ENCODE measurements at regions not wholly inside any gene's neighbourhood (a gene's known extent, or its start where the extent isn't known, plus 50 kb on each side); places are given as distances from the start of the nearest gene placed in this dataset.

GRCh38 chr12:60311940-60312339 lies 716.1 kb downstream of the SLC16A7 start:
- H3K27ac ChIP-seq, result no peak overlapping the region
- no peak for TF ChIP-seq CTCF (IDR thresholded peaks at IDR 0.05)
- ATAC-seq (ENCODE audit: insufficient number of reproducible peaks, low FRiP score, low read depth), result no peak
- no peaks in the 10 kb centered on the region for H3K27me3 ChIP-seq (replicated peaks; ENCODE audit: insufficient read depth)
- DNase-seq (ENCODE audit: low spot score), result no peak
- H3K36me3 ChIP-seq, result no peaks in the 10 kb centered on the region
- H3K4me1 ChIP-seq (ENCODE audit: control insufficient read depth in 1 of 2, low read depth in 2 of 2), result no peaks in the 10 kb centered on the region
- H3K4me3 ChIP-seq, result no peak overlapping the region
- H3K9me3 ChIP-seq, result no peaks in the 10 kb centered on the region

GRCh38 chr12:60317361-60317760 lies 721.5 kb downstream of the SLC16A7 start:
- no peaks in the 10 kb centered on the region for H3K4me1 ChIP-seq (ENCODE audit: control insufficient read depth in 1 of 2, low read depth in 2 of 2)
- no peaks in the 10 kb centered on the region for H3K27me3 ChIP-seq (replicated peaks; ENCODE audit: insufficient read depth)
- no peak overlapping the region for H3K27ac ChIP-seq
- H3K4me3 ChIP-seq, result no peak overlapping the region
- no peak for ATAC-seq (ENCODE audit: insufficient number of reproducible peaks, low FRiP score, low read depth)
- H3K9me3 ChIP-seq, result no peaks in the 10 kb centered on the region
- H3K36me3 ChIP-seq, result no peaks in the 10 kb centered on the region
- DNase-seq (ENCODE audit: low spot score), result no peak
- TF ChIP-seq CTCF (IDR thresholded peaks at IDR 0.05), result no peak

GRCh38 chr12:60324746-60325145 lies 728.9 kb downstream of the SLC16A7 start:
- no peak for ATAC-seq (ENCODE audit: insufficient number of reproducible peaks, low FRiP score, low read depth)
- no peak for TF ChIP-seq CTCF (IDR thresholded peaks at IDR 0.05)
- H3K4me3 ChIP-seq, result no peak overlapping the region
- H3K9me3 ChIP-seq, result no peaks in the 10 kb centered on the region
- no peaks in the 10 kb centered on the region for H3K27me3 ChIP-seq (replicated peaks; ENCODE audit: insufficient read depth)
- DNase-seq (ENCODE audit: low spot score), result no peak
- H3K27ac ChIP-seq, result no peak overlapping the region
- no peaks in the 10 kb centered on the region for H3K36me3 ChIP-seq
- H3K4me1 ChIP-seq (ENCODE audit: control insufficient read depth in 1 of 2, low read depth in 2 of 2), result no peaks in the 10 kb centered on the region

- H3K36me3 ChIP-seq, result no peaks in the 10 kb centered on the region
- ATAC-seq (ENCODE audit: insufficient number of reproducible peaks, low FRiP score, low read depth), result no peak
- H3K9me3 ChIP-seq, result no peaks in the 10 kb centered on the region
- H3K27me3 ChIP-seq (replicated peaks; ENCODE audit: insufficient read depth), result no peaks in the 10 kb centered on the region
- no peak overlapping the region for H3K4me3 ChIP-seq
- TF ChIP-seq CTCF (IDR thresholded peaks at IDR 0.05), result no peak
- DNase-seq (ENCODE audit: low spot score), result no peak
- no peak overlapping the region for H3K27ac ChIP-seq
- H3K4me1 ChIP-seq (ENCODE audit: control insufficient read depth in 1 of 2, low read depth in 2 of 2), result no peaks in the 10 kb centered on the region
Observed at GRCh38 chr12:60333461-60333860, 737.6 kb downstream of the SLC16A7 start.

GRCh38 chr12:60335745-60336144 lies 739.9 kb downstream of the SLC16A7 start:
- TF ChIP-seq CTCF (IDR thresholded peaks at IDR 0.05), result no peak
- Histone ChIP-seq H3K9me3 (no peaks in the 10 kb centered on the region), H3K27me3 (replicated peaks; ENCODE audit: insufficient read depth) (no peaks in the 10 kb centered on the region), H3K27ac (no peak overlapping the region), H3K36me3 (no peaks in the 10 kb centered on the region), H3K4me3 (no peak overlapping the region), H3K4me1 (ENCODE audit: control insufficient read depth in 1 of 2, low read depth in 2 of 2) (no peaks in the 10 kb centered on the region)
- DNase-seq (ENCODE audit: low spot score), result no peak
- no peak for ATAC-seq (ENCODE audit: insufficient number of reproducible peaks, low FRiP score, low read depth)

Measured in thoracic aorta (tissue), 2 donors.